ENCODE measurements at regions not wholly inside any gene's neighbourhood (a gene's known extent, or its start where the extent isn't known, plus 50 kb on each side); places are given as distances from the start of the nearest gene placed in this dataset.
A peak's percentile ranks its signal among the peaks of the same experiment; 100 is the strongest.
"Not testable (repeated sequence)": the region's sequence is repeated elsewhere in the genome, so short reads cannot be mapped to it uniquely, and the experiment has no call there.

- not testable (repeated sequence) for BruUV-seq (replicated peaks)
Measured at GRCh38 chr15:99799854-99800250, 66.6 kb upstream of the LYSMD4 start.

GRCh38 chr15:99799182-99799853 lies 66.1 kb upstream of the LYSMD4 start:
- H3K27ac ChIP-seq (ENCODE audit: low read depth, low read length, poor library complexity, severe bottlenecking); BruUV-seq (replicated peaks); H3K4me3 ChIP-seq (ENCODE audit: low read depth, low read length, poor library complexity, severe bottlenecking); H3K9me3 ChIP-seq (ENCODE audit: low read depth, low read length, poor library complexity, severe bottlenecking); DNase-seq (ENCODE audit: low spot score); H3K4me1 ChIP-seq (ENCODE audit: insufficient read depth, low read length, poor library complexity, severe bottlenecking); CTCF ChIA-PET; H3K36me3 ChIP-seq (ENCODE audit: insufficient read depth, low read length, poor library complexity, severe bottlenecking); H3K27me3 ChIP-seq (replicated peaks; ENCODE audit: insufficient read depth, low read depth, low read length, poor library complexity); intact Hi-C loops (cut with micrococcal nuclease; ENCODE audit: unreplicated experiment); POLR2A ChIA-PET (ENCODE audit: low non-redundant PET): not testable (repeated sequence)

More at GRCh38 chr15:99799854-99800250, 66.6 kb upstream of the LYSMD4 start:
- CTCF ChIA-PET; H3K27ac ChIP-seq (ENCODE audit: low read depth, low read length, poor library complexity, severe bottlenecking); H3K4me1 ChIP-seq (ENCODE audit: insufficient read depth, low read length, poor library complexity, severe bottlenecking); H3K9me3 ChIP-seq (ENCODE audit: low read depth, low read length, poor library complexity, severe bottlenecking); H3K4me3 ChIP-seq (ENCODE audit: low read depth, low read length, poor library complexity, severe bottlenecking); H3K36me3 ChIP-seq (ENCODE audit: insufficient read depth, low read length, poor library complexity, severe bottlenecking); DNase-seq (ENCODE audit: low spot score); H3K27me3 ChIP-seq (replicated peaks; ENCODE audit: insufficient read depth, low read depth, low read length, poor library complexity); intact Hi-C loops (cut with micrococcal nuclease; ENCODE audit: unreplicated experiment); POLR2A ChIA-PET (ENCODE audit: low non-redundant PET): not testable (repeated sequence)

- H3K27me3 ChIP-seq (replicated peaks; ENCODE audit: insufficient read depth, low read depth, low read length, poor library complexity); H3K27ac ChIP-seq (ENCODE audit: low read depth, low read length, poor library complexity, severe bottlenecking); H3K4me3 ChIP-seq (ENCODE audit: low read depth, low read length, poor library complexity, severe bottlenecking); intact Hi-C loops (cut with micrococcal nuclease; ENCODE audit: unreplicated experiment); H3K4me1 ChIP-seq (ENCODE audit: insufficient read depth, low read length, poor library complexity, severe bottlenecking); DNase-seq (ENCODE audit: low spot score); BruUV-seq (replicated peaks); POLR2A ChIA-PET (ENCODE audit: low non-redundant PET); H3K9me3 ChIP-seq (ENCODE audit: low read depth, low read length, poor library complexity, severe bottlenecking); H3K36me3 ChIP-seq (ENCODE audit: insufficient read depth, low read length, poor library complexity, severe bottlenecking): not testable (repeated sequence)
- 0 out of 2 replicates have a peak, but pooled peaks have one; percentile 22 for TF ChIP-seq CTCF (conservative IDR thresholded peaks at IDR 0.05; ENCODE audit: low read depth, low read length)
- CTCF ChIA-PET, result interaction anchor here (1.3 kb wide), 1 partner anchor 1969 kb away, joined by 7 read pairs; no protein-coding TSS in a partner anchor
Measured at GRCh38 chr15:99796940-99797870, 64.0 kb upstream of the LYSMD4 start.

GRCh38 chr15:99791881-99792807 lies 58.9 kb upstream of the LYSMD4 start:
- BruUV-seq (replicated peaks); H3K4me3 ChIP-seq (ENCODE audit: low read depth, low read length, poor library complexity, severe bottlenecking); H3K9me3 ChIP-seq (ENCODE audit: low read depth, low read length, poor library complexity, severe bottlenecking); H3K27ac ChIP-seq (ENCODE audit: low read depth, low read length, poor library complexity, severe bottlenecking); H3K27me3 ChIP-seq (replicated peaks; ENCODE audit: insufficient read depth, low read depth, low read length, poor library complexity); POLR2A ChIA-PET (ENCODE audit: low non-redundant PET); H3K4me1 ChIP-seq (ENCODE audit: insufficient read depth, low read length, poor library complexity, severe bottlenecking); H3K36me3 ChIP-seq (ENCODE audit: insufficient read depth, low read length, poor library complexity, severe bottlenecking); intact Hi-C loops (cut with micrococcal nuclease; ENCODE audit: unreplicated experiment): not testable (repeated sequence)
- DNase-seq (ENCODE audit: low spot score), result peak; percentile 16
- TF ChIP-seq CTCF (conservative IDR thresholded peaks at IDR 0.05; ENCODE audit: low read depth, low read length), result peak; percentile 26; the same call in 1 of the 2 replicates
- CTCF ChIA-PET, result interaction anchor here (0.7 kb wide), 1 partner anchor 139 kb away, joined by 4 read pairs; no protein-coding TSS in a partner anchor

GRCh38 chr15:99790751-99791150 lies 57.5 kb upstream of the LYSMD4 start:
- H3K9me3 ChIP-seq (ENCODE audit: low read depth, low read length, poor library complexity, severe bottlenecking); H3K27ac ChIP-seq (ENCODE audit: low read depth, low read length, poor library complexity, severe bottlenecking); H3K36me3 ChIP-seq (ENCODE audit: insufficient read depth, low read length, poor library complexity, severe bottlenecking); H3K4me1 ChIP-seq (ENCODE audit: insufficient read depth, low read length, poor library complexity, severe bottlenecking); POLR2A ChIA-PET (ENCODE audit: low non-redundant PET); intact Hi-C loops (cut with micrococcal nuclease; ENCODE audit: unreplicated experiment); H3K27me3 ChIP-seq (replicated peaks; ENCODE audit: insufficient read depth, low read depth, low read length, poor library complexity); CTCF ChIA-PET; BruUV-seq (replicated peaks); H3K4me3 ChIP-seq (ENCODE audit: low read depth, low read length, poor library complexity, severe bottlenecking): not testable (repeated sequence)
- DNase-seq (ENCODE audit: low spot score), result peak; percentile 39

Data from A673 (cell line).